Gastroesophageal sphincter (tissue), 4 donors: ENCODE measurements at regions not wholly inside any gene's neighbourhood (a gene's known extent, or its start where the extent isn't known, plus 50 kb on each side); places are given as distances from the start of the nearest gene placed in this dataset.

ENCODE experiments used
- ATAC-seq: fragments of 150-250 bp; one replicate; pipeline ENCODE4 v1.9.1; 2016; ENCODE audit warnings: mild to moderate bottlenecking, moderate library complexity
- H3K27ac ChIP-seq, 4 donors: fragments of 200-600 bp; sonication (generic) in 3 of 4; 1 replicate in 3 of 4; 2 replicates in 1 of 4; pipeline ENCODE4 v1.5.1; 2016 to 2019
- H3K27me3 ChIP-seq: fragments of 200-600 bp; sonication (generic); one replicate; pipeline ENCODE4 v1.5.1; 2019
- H3K36me3 ChIP-seq, 2 donors: fragments of 200-600 bp; sonication (generic); one replicate each; pipeline ENCODE4 v1.5.1; 2019; ENCODE audit warnings: control low read depth in 1 of 2
- H3K4me1 ChIP-seq, 3 donors: fragments of 200-600 bp; sonication (generic); 1 replicate in 2 of 3; 2 replicates in 1 of 3; pipeline ENCODE4 v1.5.1; 2016 to 2019; ENCODE audit warnings: control low read depth in 2 of 3
- H3K4me3 ChIP-seq, 2 donors: fragments of 200-600 bp; sonication (generic); one replicate each; pipeline ENCODE4 v1.5.1; 2019; ENCODE audit warnings: mild to moderate bottlenecking in 1 of 2, moderate library complexity in 1 of 2
- H3K9me3 ChIP-seq, 3 donors: fragments of 200-600 bp; sonication (generic); one replicate each; pipeline ENCODE4 v1.5.1; 2017 to 2019; ENCODE audit warnings: control low read depth in 2 of 3
- CTCF ChIP-seq, 4 experiments: fragments of 200-600 bp in 2 of 4; fragments of 450-650 bp in 2 of 4; sonication (generic) in 1 of 4; IDR thresholded peaks; one replicate each; pipeline ENCODE4 v1.5.1; 2017 to 2019; ENCODE audit warnings: antibody characterized with exemption in 4 of 4, mild to moderate bottlenecking in 2 of 4, moderate library complexity in 2 of 4
- EP300 ChIP-seq: sonication (generic); formaldehyde crosslinking; IDR thresholded peaks from one replicate; pipeline ENCODE4 v1.6.1; 2017; ENCODE audit warnings: antibody characterized with exemption, mild to moderate bottlenecking
- POLR2A ChIP-seq, 2 donors: fragments of 450-650 bp; IDR thresholded peaks; one replicate each; pipeline ENCODE4 v1.6.1; 2017; ENCODE audit warnings: antibody characterized with exemption in 2 of 2, mild to moderate bottlenecking in 2 of 2, moderate library complexity in 1 of 2
- POLR2AphosphoS5 ChIP-seq: sonication (generic); formaldehyde crosslinking; IDR thresholded peaks from one replicate; pipeline ENCODE4 v1.6.1; 2017; ENCODE audit warnings: antibody characterized with exemption
- WGBS, 2 donors: methylation state at CpG; one replicate each; pipeline ENCODE4 v1.1.5; 2018; ENCODE audit warnings: low coverage in 1 of 2; 5-methylcytosine and 5-hydroxymethylcytosine counted together

- WGBS, 2 donors: 60% methylated on average over 1 of the region's 19 CpGs; no CpG with 5 or more reads in 1 of the 2 donors
- no peak for ATAC-seq
- H3K27ac ChIP-seq: no peak overlapping the region
Observed at GRCh38 chr14:104314251-104314941, 176.0 kb downstream of the KIF26A start.

GRCh38 chr14:104315169-104315568, 176.8 kb downstream of the KIF26A start:
- Histone ChIP-seq H3K4me3 (no peak overlapping the region), H3K36me3 (no peaks in the 10 kb centered on the region), H3K27ac (no peak overlapping the region), H3K9me3 (peaks cover 0 to 11% (median 0%) of the 10 kb centered on the region in 3 donors), H3K27me3 (peaks cover 17% of the 10 kb centered on the region), H3K4me1 (no peaks in the 10 kb centered on the region)
- TF ChIP-seq POLR2AphosphoS5: no peak
- TF ChIP-seq EP300: no peak
- no peak for TF ChIP-seq POLR2A (IDR thresholded peaks at IDR 0.05)
- TF ChIP-seq CTCF (IDR thresholded peaks at IDR 0.05): no peak
- WGBS, 2 donors: 83 to 87% methylated on average over 4 to 12 of the region's 14 CpGs
- no peak for ATAC-seq

More at GRCh38 chr14:104314251-104314941, 176.0 kb downstream of the KIF26A start:
- no peak for TF ChIP-seq EP300
- TF ChIP-seq CTCF (IDR thresholded peaks at IDR 0.05): no peak
- TF ChIP-seq POLR2A (IDR thresholded peaks at IDR 0.05): no peak
- no peak for TF ChIP-seq POLR2AphosphoS5
- Histone ChIP-seq H3K36me3 (no peaks in the 10 kb centered on the region), H3K4me1 (no peaks in the 10 kb centered on the region), H3K4me3 (no peak overlapping the region), H3K27me3 (peaks cover 10% of the 10 kb centered on the region), H3K9me3 (peaks cover 0 to 11% (median 0%) of the 10 kb centered on the region in 3 donors)

GRCh38 chr14:104315625-104316024, 177.2 kb downstream of the KIF26A start:
- H3K27me3 ChIP-seq: peaks cover 22% of the 10 kb centered on the region
- no peaks in the 10 kb centered on the region for H3K36me3 ChIP-seq
- TF ChIP-seq POLR2AphosphoS5 (no peak), POLR2A (IDR thresholded peaks at IDR 0.05) (no peak), CTCF (IDR thresholded peaks at IDR 0.05) (no peak), EP300 (no peak)
- 100% methylated on average over 1 of the region's 2 CpGs; no CpG with 5 or more reads in 1 of the 2 donors for WGBS, 2 donors
- no peak for ATAC-seq
- H3K4me3 ChIP-seq: no peak overlapping the region
- H3K27ac ChIP-seq: no peak overlapping the region
- peaks cover 0 to 1% (median 0%) of the 10 kb centered on the region in 3 donors for H3K4me1 ChIP-seq
- H3K9me3 ChIP-seq: peaks cover 0 to 8% (median 0%) of the 10 kb centered on the region in 3 donors

GRCh38 chr14:104316121-104316722, 177.8 kb downstream of the KIF26A start:
- Histone ChIP-seq H3K9me3 (peaks cover 0 to 2% (median 0%) of the 10 kb centered on the region in 3 donors), H3K27ac (no peak overlapping the region), H3K4me1 (peaks cover 0 to 7% (median 0%) of the 10 kb centered on the region in 3 donors), H3K27me3 (peaks cover 28% of the 10 kb centered on the region), H3K36me3 (no peaks in the 10 kb centered on the region), H3K4me3 (no peak overlapping the region)
- no peak for ATAC-seq
- TF ChIP-seq EP300 (no peak), POLR2A (IDR thresholded peaks at IDR 0.05) (no peak), CTCF (IDR thresholded peaks at IDR 0.05) (no peak), POLR2AphosphoS5 (no peak)
- 93% methylated on average over 6 of the region's 20 CpGs; no CpG with 5 or more reads in 1 of the 2 donors for WGBS, 2 donors
